ENCODE measurements at regions not wholly inside any gene's neighbourhood (a gene's known extent, or its start where the extent isn't known, plus 50 kb on each side); places are given as distances from the start of the nearest gene placed in this dataset.

DNA sequence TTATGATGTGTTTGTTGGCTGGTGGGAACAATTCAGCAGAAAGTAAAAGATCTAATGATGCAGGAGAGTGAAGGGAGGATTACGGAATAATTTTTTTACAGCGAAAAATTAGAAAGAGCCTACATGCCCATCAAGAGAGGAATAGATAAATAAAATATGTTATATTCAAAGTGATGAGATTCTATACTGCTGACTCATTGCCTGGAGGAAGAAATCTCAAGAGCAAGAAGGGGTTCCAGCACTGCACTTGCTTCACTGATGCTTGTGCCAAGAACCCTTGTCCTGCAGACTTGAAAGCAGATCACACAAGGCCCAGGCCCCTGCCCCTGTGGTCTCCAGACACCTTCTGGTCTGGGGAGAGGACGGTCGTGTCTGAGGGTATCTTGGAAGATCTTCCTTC is 295.1 kb upstream of the POU3F1 start:
- Histone ChIP-seq H3K4me1 (ENCODE audit: insufficient read depth, low read length) (no peaks in the 10 kb centered on the region), H3K4me3 (ENCODE audit: low read length) (no peak overlapping the region), H3K27me3 (ENCODE audit: insufficient read depth, low read length) (no peaks in the 10 kb centered on the region), H3K9me3 (ENCODE audit: low read depth, low read length) (no peaks in the 10 kb centered on the region)

GRCh38 chr1:38340409-38340808 is 293.8 kb upstream of the POU3F1 start:
- no peak overlapping the region for H3K4me3 ChIP-seq (ENCODE audit: low read length)
- H3K4me1 ChIP-seq (ENCODE audit: insufficient read depth, low read length), result peaks cover under 1% of the 10 kb centered on the region
- H3K9me3 ChIP-seq (ENCODE audit: low read depth, low read length), result no peaks in the 10 kb centered on the region

GRCh38 chr1:38337711-38338110 is 291.1 kb upstream of the POU3F1 start:
- H3K4me3 ChIP-seq (ENCODE audit: low read length), result no peak overlapping the region
- H3K4me1 ChIP-seq (ENCODE audit: insufficient read depth, low read length), result peaks cover 8% of the 10 kb centered on the region
- H3K9me3 ChIP-seq (ENCODE audit: low read depth, low read length), result no peaks in the 10 kb centered on the region
- no peaks in the 10 kb centered on the region for H3K27me3 ChIP-seq (ENCODE audit: insufficient read depth, low read length)

More at GRCh38 chr1:38340409-38340808, 293.8 kb upstream of the POU3F1 start:
- no peaks in the 10 kb centered on the region for H3K27me3 ChIP-seq (ENCODE audit: insufficient read depth, low read length)

GRCh38 chr1:38336961-38337360 is 290.4 kb upstream of the POU3F1 start:
- Histone ChIP-seq H3K4me3 (ENCODE audit: low read length) (no peak overlapping the region), H3K27me3 (ENCODE audit: insufficient read depth, low read length) (no peaks in the 10 kb centered on the region), H3K4me1 (ENCODE audit: insufficient read depth, low read length) (peaks cover 8% of the 10 kb centered on the region), H3K9me3 (ENCODE audit: low read depth, low read length) (no peaks in the 10 kb centered on the region)

DNA sequence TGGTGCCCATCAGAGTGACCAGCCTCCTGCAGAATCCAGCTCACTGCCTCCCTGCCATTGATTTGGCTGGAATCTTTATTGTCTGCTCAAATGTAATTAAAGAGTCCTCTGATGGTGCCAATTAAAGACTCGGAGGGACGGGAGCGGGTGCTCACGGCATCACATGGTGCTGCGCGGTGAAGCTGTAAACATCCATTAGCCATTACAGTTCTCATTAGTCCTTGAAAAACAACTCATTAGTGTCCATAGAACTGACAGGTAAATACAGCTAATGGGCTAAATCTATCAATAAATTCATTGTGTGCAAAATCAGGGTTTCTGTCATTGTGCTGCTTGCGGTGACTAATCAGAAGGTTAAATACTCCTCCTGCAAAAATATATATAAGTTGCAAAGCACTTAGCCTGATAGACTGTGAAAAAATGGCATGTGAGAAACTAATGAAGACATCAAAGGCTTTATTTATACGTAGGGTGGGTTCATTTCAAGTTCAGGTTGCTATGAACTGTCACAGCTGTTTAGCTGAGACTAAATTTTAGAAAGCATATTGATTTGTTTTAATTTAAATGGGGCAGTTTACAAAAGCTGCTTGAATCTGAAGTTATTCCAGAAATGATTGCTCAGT is 289.8 kb upstream of the POU3F1 start:
- Histone ChIP-seq H3K9me3 (ENCODE audit: low read depth, low read length) (no peaks in the 10 kb centered on the region), H3K4me1 (ENCODE audit: insufficient read depth, low read length) (peaks cover 8% of the 10 kb centered on the region), H3K4me3 (ENCODE audit: low read length) (no peak overlapping the region), H3K27me3 (ENCODE audit: insufficient read depth, low read length) (no peaks in the 10 kb centered on the region)

DNA sequence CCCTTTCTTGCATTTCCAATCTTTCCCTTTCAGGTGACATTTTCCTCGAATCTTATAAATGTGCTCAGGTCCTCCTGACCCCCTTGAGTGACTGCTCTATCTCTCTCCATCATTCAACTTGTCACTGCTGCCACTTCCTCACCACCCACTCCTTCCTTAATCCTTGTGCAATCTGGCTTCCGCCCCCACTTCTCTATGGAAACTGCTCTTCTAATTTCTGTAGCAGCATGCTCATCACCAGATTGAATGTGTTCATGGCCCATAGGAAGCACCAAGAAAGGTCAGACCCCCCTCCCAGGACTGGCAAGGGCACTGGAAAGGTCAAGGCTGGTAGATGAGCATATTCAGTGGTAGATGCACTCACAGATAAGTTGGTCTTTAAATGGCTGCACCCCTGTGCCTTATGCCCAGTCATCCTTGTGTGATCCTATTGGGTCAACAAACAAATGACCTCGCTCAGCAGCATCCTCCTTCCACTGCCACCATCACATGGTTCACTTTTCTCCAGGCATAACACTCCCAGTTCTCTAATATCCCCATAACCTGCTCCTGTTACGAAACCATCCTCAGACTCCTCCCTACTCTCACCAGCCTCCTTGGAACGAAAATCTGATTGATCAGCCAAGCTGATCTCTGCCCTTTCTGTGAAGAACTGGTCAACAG is 288.5 kb upstream of the POU3F1 start:
- Histone ChIP-seq H3K4me3 (ENCODE audit: low read length) (no peak overlapping the region), H3K27me3 (ENCODE audit: insufficient read depth, low read length) (no peaks in the 10 kb centered on the region), H3K9me3 (ENCODE audit: low read depth, low read length) (no peaks in the 10 kb centered on the region)

DNA sequence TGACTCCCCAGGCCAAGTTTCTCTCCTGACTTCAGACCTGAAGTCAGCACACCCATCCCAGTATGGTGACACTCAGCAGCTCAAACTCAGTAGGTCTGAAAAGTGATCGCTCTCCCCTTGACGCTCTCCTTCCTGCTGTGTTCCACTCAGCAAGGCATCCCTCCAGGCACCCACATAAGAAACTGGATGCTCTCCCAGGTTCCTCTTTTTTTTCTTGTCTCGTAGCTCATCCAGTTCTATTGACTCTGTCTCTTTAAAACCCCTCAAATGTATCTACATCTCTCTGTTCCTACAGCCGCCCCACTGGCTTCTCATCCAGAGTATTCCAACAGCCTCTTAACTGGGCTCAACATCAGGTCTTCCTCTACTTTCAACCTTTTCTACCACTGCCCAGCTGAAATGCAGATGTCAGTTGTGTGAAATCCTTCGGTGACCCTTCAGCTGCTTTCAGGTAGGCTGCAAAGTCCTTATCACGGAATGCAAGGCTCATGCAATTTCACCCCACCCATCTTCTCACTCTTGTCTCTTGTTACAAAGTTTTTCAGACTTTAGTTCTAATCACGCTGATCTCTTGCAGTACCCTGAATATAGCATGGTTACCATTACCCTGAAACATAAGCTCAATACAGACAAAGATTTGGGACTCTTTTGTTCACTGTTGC is 286.2 kb upstream of the POU3F1 start:
- H3K4me1 ChIP-seq (ENCODE audit: insufficient read depth, low read length), result peaks cover 8% of the 10 kb centered on the region
- H3K9me3 ChIP-seq (ENCODE audit: low read depth, low read length), result no peaks in the 10 kb centered on the region
- no peak overlapping the region for H3K4me3 ChIP-seq (ENCODE audit: low read length)
- no peaks in the 10 kb centered on the region for H3K27me3 ChIP-seq (ENCODE audit: insufficient read depth, low read length)

More for the DNA sequence above, 288.5 kb upstream of the POU3F1 start:
- H3K4me1 ChIP-seq (ENCODE audit: insufficient read depth, low read length), result peaks cover 8% of the 10 kb centered on the region

GRCh38 chr1:38331496-38332210 is 285.1 kb upstream of the POU3F1 start:
- Histone ChIP-seq H3K4me3 (ENCODE audit: low read length) (no peak overlapping the region), H3K27me3 (ENCODE audit: insufficient read depth, low read length) (no peaks in the 10 kb centered on the region), H3K4me1 (ENCODE audit: insufficient read depth, low read length) (peaks cover 8% of the 10 kb centered on the region), H3K9me3 (ENCODE audit: low read depth, low read length) (no peaks in the 10 kb centered on the region)

DNA sequence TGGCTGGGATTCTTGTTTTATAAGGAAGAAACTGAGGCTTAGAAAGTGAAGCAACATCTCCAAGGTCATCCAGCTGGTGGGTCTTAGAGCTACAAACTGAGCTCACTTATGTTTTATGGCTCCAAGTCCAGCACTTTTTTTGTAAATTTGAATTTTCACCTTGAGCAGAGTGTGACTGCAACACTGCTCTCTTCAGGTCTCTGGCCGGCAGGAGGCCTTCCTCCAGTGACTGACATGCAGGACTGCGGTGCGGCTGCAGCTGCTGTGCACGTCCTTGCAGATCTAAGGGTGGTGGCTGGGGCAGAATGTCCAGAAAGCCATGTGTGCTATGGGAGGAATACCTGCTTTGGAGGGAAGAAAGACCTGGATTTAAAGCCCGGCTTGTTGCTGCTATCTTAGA is 284.2 kb upstream of the POU3F1 start:
- no peak overlapping the region for H3K4me3 ChIP-seq (ENCODE audit: low read length)
- H3K27me3 ChIP-seq (ENCODE audit: insufficient read depth, low read length), result no peaks in the 10 kb centered on the region
- no peaks in the 10 kb centered on the region for H3K9me3 ChIP-seq (ENCODE audit: low read depth, low read length)
- peaks cover 8% of the 10 kb centered on the region for H3K4me1 ChIP-seq (ENCODE audit: insufficient read depth, low read length)

GRCh38 chr1:38329644-38330043 is 283.1 kb upstream of the POU3F1 start:
- no peaks in the 10 kb centered on the region for H3K27me3 ChIP-seq (ENCODE audit: insufficient read depth, low read length)
- H3K4me3 ChIP-seq (ENCODE audit: low read length), result no peak overlapping the region
- no peaks in the 10 kb centered on the region for H3K4me1 ChIP-seq (ENCODE audit: insufficient read depth, low read length)
- H3K9me3 ChIP-seq (ENCODE audit: low read depth, low read length), result no peaks in the 10 kb centered on the region

DNA sequence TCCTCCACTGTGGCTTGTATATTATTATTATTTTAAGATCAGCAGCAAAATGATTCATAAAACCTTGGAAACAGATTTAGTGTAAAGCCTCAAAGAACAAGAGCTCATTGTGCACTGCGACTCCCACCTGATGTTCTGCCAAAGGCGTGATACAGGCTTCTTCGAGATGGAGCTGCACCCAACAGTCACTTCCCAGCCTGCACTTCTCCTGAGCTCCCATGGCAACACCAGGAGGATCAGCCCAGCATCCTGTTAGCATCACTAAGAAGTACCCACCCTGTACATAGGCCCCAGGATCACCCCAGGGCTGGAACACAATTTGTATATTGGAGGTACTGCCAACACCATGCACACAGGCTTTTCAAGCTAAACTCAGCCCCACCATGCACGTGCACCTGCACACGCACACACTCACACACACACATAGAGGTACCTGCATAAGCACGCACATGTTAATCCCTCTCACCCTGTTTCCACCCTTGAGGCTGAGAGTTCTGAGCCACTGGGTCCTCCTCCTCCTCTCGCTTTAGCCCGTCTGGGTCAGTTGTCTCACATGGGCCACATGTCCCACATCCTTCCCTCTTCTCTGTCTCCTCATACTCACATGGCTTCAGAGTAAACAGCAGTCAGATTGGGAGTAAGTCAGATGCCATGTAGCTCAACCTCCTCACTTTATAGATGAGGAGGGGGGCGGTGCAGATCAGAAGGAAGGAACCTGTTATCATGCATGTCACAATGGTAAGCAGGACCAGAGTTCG is 281.9 kb upstream of the POU3F1 start:
- no peak overlapping the region for H3K4me3 ChIP-seq (ENCODE audit: low read length)
- H3K4me1 ChIP-seq (ENCODE audit: insufficient read depth, low read length), result no peaks in the 10 kb centered on the region
- no peaks in the 10 kb centered on the region for H3K9me3 ChIP-seq (ENCODE audit: low read depth, low read length)
- H3K27me3 ChIP-seq (ENCODE audit: insufficient read depth, low read length), result no peaks in the 10 kb centered on the region

- H3K9me3 ChIP-seq (ENCODE audit: low read depth, low read length), result no peaks in the 10 kb centered on the region
- no peaks in the 10 kb centered on the region for H3K4me1 ChIP-seq (ENCODE audit: insufficient read depth, low read length)
- H3K27me3 ChIP-seq (ENCODE audit: insufficient read depth, low read length), result no peaks in the 10 kb centered on the region
- H3K4me3 ChIP-seq (ENCODE audit: low read length), result no peak overlapping the region
These were observed 281.0 kb upstream of the POU3F1 start for GRCh38 chr1:38327559-38327973.

- Histone ChIP-seq H3K4me1 (ENCODE audit: insufficient read depth, low read length) (no peaks in the 10 kb centered on the region), H3K27me3 (ENCODE audit: insufficient read depth, low read length) (peaks cover 5% of the 10 kb centered on the region), H3K4me3 (ENCODE audit: low read length) (no peak overlapping the region), H3K9me3 (ENCODE audit: low read depth, low read length) (no peaks in the 10 kb centered on the region)
These were observed 280.3 kb upstream of the POU3F1 start for GRCh38 chr1:38326856-38327255.

DNA sequence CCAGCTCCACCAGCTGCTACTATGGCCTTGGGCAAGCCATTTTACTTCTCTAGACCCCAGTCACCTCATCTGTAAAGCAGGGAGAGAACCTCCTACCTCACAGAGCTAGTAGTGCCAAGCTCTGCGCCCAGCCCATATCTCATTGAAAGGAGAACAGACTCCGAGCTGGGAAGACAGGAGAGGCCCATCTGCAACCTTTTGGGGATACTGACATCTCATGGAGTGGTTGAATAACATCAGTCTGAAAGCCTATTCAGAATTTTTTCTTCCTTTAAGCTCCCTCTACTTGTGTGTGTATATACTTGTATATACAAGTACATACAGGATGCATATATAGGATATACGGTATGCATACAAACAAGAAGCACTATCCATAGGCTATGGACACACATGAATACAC is 279.5 kb upstream of the POU3F1 start:
- no peaks in the 10 kb centered on the region for H3K9me3 ChIP-seq (ENCODE audit: low read depth, low read length)
- no peak overlapping the region for H3K4me3 ChIP-seq (ENCODE audit: low read length)
- H3K27me3 ChIP-seq (ENCODE audit: insufficient read depth, low read length), result peaks cover 8% of the 10 kb centered on the region
- no peaks in the 10 kb centered on the region for H3K4me1 ChIP-seq (ENCODE audit: insufficient read depth, low read length)
